HG02623 (cell line): ENCODE measurements at regions not wholly inside any gene's neighbourhood (a gene's known extent, or its start where the extent isn't known, plus 50 kb on each side); places are given as distances from the start of the nearest gene placed in this dataset.

Experiments used
- ATAC-seq: cut with Tn5 transposase; IDR thresholded peaks from one replicate; pipeline ENCODE4 v1.9.1; 2021; ENCODE audit warnings: moderate library complexity; ENCODE audit not compliant: unreplicated experiment

DNA sequence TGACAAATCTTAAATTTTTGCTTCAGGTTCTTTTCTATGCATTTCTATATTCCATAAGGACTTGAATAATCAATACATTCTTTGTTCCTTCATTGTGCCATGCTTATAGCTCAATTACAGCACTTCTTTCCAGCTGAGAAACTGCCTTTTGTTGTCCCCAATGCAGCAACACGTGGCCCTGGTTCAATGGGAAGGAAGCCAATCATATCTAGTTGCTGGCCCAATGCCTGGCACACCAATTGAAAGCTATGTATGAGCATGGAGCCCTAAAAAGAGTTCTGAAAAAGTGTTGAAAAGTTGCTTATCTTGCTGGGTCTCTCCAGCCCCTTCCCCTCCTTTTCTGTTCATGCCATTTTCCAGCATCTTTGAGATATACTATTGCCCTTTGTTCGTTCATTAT lies 448.0 kb upstream of the FAT3 start:
- no peak for ATAC-seq

DNA sequence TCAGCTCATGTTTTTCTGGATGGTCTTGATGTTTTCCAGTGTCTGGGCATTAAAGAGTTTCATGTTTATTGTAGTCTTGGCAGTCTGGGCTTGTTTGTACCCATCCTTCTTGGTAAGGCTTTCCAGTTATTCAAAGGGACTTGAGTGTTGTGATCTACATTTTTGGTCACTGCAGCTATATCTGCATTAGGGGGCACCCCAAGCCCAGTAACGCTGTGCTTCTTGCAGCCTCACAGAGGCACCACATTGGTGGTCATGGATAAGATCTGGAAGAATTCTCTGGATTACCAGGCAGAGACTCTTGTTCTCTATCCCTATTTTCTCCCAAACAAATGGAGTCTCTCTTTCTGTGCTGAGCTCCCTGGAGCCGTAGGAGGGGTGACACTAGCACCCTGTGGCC lies 451.5 kb upstream of the FAT3 start:
- ATAC-seq, result no peak

DNA sequence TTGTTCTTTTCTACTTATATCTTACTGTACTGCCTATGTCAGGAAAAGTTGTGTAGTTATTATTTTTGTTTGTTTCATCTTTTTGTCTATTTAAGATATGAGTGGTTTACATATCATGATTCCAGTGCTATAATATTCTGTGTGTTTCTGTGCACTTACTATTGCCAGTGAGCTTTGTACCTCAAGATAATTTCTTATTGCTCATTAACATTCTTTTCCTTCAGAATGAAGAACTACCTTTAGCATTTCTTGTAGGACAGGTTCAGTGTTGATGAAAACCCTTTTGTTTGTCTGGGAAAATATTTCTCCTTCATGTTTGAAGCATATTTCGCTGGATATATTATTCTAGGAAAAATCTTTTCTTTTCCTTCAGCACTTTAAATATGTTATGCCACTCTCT lies 452.7 kb upstream of the FAT3 start:
- no peak for ATAC-seq

DNA sequence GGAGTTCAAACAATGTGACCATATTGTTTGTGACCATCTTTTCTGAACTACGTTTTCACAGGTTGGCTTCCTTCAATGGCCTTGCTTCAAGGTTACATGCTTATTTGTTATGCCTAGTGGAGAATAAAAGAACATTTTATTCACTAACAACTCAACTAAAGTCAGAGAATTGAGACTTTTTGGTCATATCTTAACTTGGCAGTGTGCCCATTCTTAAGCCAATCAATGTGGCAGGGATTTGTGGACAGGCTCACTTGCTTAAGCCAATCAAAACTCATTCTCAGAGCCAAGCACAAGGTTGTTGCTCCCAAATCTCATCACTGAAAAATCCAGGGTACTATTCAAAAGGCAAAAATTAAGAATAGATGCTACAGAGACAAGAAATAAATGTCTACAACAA lies 455.8 kb upstream of the FAT3 start:
- ATAC-seq, result no peak

DNA sequence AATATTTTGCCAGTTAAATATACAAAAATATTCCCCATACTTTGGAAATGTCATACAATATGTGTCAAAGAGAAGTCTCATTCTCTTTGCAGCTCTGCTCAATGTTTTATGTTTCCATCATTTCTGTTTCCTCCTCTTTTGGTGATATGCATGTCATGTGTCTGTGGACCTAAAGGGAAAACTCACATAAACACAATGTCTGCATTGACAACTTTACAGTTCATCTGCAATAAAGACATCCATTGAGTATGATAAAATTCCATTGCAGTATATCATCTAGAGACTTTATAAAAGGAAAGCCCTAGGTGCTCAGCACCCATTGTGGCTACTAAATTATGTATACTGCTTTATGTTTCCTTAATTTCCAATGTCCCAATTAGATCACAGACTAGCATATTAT lies 461.3 kb upstream of the FAT3 start:
- no peak for ATAC-seq

DNA sequence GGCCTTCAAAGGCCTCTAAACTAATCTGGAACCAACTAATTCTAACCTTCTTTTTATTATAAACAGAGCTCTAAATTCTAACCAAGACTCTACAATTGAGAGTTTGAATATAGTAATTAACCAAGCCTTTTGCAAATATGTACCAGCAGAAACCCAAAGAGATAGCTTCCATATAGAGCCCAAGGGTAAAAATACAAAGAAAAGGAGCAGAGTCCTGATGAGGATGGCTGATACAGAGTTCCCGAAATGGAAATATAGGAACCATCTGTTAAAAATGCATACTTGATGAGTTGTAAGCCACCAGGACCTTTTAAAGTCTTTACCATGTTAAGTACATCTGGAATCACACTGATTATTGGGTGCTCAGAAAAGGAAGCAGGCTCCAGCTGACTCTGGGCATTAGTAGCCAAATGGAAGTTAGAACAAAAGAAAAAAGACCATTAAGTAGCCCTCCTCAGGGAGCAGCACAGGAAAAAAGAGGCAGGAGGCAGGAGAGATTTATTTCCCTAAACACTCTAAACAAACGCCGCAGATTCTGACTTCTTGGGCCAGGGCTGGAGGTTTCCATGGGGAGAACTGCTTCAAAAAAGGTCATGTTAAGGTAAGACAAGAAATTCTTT lies 463.1 kb upstream of the FAT3 start:
- ATAC-seq, result no peak

DNA sequence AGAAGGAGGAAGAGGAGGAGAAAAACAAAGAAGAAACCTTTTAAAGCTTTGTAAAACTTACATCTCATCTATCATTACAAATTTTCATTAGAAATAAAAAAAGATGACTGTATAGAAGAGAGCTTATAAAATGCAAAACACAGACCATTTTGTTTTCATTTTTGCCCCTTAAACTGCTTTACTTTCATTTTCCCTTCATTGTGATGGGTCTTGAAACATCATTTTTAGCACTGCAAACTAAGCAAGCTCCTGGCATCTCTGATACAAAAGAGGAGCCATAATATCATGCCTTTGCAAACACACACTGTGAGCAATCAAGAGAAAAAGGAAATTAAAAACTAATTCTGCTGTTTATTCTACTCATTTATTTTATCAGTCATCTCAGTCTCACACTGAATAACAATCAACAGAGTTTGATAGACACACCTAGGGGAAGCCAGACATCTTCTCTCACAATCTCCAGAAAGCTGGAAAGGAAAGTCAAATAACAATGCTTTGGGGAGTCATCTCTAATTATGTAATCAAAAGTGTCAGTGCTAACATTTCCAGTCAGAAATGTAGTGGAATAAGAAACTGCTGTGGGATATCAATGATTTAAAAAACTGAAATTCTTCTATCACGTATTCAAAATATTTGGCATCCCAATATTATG lies 467.7 kb upstream of the FAT3 start:
- ATAC-seq, result no peak

DNA sequence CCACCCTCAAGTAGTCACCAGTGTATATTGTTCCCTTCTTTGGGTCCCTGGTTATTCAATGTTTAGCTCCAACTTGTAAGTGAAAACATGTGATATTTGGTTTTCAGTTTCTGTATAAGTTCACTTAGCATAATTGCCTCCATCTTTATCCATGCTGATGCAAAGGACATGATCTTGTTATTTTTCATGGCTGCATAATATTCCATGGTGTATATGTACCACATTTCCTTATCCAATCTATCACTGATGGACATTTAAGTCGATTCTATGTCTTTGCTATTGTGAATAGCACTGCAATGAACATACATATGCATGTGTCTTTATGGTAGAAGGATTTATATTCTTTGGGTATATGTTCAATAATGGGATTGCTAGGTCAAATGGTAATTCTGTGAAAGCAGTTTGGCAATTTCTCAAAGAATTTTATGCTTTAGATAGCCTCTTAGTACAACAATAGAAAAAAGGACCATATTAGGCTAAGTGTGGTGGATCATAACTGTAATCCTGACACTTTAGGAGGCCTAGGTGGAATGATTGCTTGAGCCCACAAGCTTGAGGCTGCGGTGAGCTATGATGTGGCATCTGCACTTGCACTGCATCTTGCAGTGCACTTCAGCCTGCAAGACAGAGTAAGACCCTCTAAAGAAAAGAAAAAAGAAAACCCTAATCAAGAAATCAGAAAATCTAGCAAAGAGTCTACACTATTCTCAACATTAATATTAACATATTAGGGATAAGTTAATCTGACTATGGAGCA lies 468.5 kb upstream of the FAT3 start:
- ATAC-seq, result no peak

DNA sequence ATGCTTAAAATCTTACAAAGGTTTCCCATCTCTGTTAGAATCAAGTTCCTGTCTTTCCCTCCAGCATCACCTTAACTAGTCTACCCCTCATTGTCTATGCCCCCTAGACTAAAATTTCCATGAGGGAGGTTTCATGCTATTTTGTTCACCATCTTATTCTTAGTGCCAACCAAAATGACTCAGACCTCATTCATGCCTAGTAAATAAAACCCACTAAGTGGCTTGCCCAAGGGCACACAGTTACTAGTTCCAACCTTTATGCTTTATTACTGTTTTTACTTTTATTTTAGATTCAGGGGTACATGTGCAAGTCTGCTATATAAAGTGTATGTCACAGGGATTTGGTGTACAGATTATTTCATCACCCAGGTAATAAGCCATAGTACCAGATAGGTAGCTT lies 469.1 kb upstream of the FAT3 start:
- ATAC-seq, result no peak

DNA sequence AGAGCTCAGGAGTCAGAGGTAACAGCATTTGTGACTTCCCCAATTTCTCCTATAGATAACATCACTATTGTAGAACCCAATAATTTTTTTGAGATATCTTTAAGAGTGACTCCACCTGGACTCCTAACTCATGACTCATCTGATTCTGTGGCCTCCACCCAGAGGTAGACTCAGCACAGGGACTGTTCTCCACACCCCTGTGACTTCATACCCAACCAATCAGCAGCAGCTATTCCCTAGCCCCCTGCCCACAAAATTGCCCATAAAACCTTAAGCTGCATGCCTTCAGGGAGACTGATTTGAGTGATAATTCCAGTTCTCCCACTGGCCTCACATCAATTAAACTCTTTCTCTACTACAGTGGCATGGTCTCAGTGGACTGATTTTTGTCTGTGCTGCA lies 475.4 kb upstream of the FAT3 start:
- no peak for ATAC-seq

DNA sequence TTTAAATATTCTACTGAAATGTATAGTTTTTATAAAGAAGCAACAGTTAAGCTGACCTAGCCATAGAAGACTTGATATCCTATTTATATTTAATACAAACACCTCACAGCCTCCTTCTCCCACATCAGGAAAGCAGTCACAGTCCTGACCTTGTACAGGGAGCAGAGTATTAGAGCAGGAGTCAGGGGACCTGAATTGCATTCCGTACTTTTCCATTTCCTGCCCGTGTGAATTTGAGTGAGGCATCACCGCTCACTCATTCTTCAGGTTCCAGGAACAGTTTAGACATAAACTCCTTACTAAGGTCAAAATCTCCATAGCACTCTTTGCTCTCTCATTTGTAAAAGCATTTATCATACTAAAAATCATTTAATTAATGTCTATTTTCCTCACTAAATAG lies 482.5 kb upstream of the FAT3 start:
- no peak for ATAC-seq

DNA sequence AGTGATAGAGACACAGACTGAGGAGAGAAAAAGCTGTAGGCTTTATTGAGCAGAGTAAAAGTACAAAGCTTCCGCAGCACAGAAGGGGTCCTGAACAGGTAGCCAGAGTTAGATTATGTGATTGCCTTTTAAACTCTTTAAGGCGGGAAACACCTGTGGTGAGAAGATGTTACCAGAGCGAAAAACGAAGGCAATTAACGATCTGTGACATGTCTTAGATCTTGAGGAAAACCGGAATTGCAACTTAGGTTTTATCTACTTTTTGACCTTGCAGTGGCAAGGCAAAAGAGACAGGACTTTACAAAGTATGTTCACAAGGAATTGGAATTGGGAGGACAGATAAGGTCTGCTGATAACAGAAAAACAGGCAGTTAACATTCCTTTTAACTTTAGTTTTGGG lies 493.6 kb upstream of the FAT3 start:
- no peak for ATAC-seq

DNA sequence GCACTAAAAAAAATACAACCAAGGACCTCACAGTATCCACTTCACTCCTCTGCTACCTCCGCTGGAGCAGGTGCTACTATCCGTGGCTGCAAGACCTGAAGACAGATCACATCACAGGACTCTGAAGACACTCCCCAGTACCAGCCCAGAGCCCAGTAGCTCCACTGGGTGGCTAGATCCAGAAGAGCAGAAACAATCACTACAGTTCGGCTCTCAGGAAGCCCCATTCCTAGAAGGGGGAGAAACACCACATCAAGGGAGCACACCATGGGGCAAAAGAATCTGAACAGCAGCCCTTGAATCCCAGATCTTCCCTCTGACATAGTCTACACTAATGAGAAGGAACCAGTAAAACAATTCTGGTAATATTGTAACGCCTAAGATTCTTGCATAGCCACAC lies 494.0 kb upstream of the FAT3 start:
- no peak for ATAC-seq

DNA sequence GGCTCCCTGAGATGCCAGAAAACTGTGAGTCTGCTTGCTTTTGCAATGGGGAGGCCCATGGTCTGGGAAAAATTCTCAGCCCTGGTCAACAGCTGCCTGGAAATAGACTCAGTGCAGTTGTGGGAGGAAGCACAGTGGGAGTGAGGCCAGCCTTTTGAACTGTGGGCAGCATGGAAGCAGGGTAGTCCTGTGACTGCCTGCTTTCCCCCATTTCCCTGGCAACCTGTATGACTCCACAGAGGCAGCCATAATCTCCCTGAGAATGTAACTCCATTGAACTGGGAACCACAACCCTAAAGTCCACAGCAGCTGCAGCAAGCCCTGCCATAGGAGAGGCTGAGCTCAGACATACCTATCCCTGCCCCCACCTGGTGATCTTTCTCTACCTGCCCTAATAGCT lies 494.6 kb upstream of the FAT3 start:
- no peak for ATAC-seq

DNA sequence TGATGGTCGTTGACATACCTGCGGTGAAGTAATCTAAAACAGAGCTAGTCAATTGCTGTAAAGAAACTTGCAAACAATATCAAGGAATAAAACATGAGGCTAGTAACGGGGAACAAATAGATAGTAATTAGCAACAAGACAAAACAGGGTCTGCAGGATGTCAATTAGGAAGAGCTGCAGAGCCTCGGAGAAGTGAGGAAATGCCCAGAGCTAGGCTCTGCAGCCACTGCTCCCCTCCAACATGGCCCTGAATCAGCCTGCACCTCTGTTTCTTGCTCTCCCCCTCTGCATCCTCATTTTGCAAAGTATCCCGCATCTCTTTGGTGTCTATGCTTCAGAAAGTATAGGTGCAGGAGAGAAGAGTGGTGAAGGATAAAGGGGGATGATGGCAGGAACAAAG lies 507.4 kb upstream of the FAT3 start:
- no peak for ATAC-seq

DNA sequence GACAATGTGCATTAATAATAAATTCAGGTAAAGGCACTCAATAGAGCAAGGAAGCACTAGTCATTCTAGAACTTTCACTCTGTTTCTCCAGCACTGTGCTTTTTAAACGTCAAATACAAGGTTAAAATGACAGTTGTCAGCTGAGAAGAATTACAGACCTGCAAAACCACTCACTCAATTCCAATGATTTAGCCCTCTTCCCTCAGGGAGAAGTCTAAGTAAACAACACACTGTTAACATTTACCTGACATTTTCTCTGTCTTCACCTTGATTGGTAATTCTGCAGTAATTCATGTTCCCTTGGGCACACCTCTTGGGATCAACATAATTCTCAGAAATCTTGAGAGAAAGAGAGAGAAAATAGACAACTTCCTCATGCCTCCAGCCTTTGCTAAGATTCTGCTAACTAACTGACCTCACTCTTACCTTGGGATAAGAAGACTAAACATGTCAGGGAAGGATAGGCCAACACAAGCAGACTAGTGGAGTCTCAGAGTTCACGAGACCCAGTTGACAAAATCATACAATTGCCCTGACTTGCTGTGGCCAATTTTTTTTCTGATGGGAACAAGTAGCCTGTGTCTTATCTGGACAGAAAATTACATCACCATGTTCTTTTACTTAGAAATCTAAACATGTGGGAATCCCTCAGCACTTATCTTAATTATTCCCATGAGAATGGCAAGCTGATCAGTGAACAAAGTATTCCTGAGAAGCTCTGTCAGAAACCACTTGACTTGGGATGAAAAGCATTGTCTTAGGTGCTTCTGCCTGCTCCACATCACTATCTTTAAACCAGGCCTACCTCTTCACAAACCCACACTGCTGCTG lies 516.8 kb upstream of the FAT3 start:
- no peak for ATAC-seq

DNA sequence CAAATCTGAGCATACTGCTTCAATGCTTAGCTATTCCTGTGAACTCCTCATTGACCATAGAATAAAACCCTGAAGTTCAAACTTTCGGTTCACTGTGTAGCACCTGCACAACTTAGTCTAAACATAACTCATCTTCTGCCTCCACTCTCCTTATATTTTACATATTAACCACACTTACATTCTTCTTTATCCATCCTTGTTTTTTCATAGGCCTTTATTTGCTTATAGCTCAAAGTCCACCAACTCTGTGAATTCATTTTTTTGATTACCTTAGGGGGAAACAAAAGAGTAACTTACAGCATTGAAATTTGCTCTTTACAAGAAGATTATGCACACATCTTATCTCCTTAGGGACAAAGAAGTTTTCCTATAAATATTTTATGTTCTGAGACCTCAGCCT lies 521.6 kb upstream of the FAT3 start:
- ATAC-seq, result no peak

DNA sequence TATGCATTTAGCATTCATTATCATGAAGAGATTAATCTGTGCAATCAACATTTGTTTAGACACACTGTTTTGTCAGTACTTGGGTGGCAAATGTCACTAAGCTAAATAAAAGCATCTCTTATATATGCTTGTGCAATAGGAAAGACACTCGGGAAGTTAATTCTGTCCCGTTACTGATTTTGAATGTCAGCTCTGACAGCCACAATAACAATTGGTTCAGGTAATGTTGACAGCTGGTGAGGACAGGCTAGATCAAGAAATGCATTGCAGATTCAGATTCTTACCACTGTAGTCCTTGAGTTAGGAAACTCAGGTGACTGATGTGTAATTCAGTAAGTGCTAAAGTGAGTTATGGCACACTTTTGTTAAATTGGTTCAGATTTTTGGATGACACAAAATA lies 523.8 kb upstream of the FAT3 start:
- ATAC-seq, result no peak

DNA sequence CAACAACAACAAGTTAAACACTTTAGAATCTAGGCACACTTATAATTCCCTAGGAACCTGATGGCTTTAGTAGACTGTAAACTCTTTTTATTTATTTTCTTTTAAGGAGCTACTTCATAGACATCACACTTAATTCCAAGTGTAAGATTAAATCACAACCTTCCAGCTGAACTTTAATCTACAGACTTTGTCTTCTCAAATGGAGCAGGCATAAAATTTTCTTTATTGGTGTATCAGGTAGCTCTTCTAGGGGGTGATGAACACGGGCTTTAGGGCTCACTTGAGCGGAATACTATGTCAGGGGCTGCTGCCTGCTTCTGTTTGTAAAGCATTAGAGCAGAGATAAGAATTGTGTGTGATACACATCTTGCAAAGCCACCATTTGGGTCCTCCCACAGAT lies 525.8 kb upstream of the FAT3 start:
- no peak for ATAC-seq

DNA sequence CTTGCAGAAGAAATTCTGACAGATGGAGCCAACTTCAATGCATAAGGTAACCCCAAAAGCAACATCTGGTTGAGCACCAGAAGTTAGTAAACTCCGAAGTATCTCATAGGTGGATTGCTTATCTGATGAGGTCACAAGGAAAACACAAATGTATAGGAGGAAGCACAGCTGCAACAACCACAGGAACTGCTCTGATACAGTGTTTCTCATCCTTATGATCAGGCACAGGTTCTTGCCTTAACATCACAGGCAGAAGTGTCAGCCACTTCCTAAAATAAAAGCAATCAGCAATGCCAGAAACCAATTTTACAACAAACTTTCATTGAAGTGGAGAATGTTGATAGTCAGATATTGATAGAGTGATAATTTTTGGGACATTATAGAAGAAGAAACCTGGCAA lies 530.3 kb upstream of the FAT3 start:
- no peak for ATAC-seq

DNA sequence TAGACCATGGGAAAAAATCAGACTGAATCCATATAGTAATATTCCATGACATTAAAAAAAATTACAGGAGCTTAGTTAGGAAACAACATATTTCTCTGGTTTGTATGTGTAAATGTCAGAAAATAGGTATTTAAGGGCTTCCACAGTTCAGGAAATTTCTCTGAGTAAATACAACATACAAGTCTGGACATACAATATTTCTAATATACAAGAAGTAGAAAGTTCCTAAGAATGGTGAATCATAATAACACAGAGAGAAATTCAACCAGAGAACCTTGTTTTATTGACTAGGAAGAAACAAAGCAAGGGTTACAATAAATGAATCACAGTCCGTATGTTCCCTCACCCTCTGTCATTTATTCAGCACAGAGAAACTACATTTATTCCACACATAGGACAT lies 532.7 kb upstream of the FAT3 start:
- no peak for ATAC-seq

DNA sequence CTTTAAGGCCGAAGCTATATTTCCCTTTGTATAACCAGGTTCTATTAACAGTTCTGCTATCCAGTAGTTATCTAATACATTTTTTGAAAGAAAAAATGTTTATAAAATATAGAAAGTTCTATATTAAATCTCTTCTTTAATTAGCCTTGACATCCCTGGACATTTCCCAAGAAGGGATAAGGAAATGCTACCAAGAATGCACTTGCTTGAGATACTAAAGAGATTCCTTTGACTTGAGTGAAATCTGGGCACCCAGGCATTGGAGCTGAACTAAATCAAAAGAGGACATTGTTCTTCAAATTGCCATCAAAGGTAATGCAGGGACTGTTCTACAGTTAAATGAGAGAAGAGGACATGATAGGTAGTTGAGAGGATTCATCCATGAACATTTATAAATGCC lies 535.9 kb upstream of the FAT3 start:
- no peak for ATAC-seq
